ENCODE measurements at regions not wholly inside any gene's neighbourhood (a gene's known extent, or its start where the extent isn't known, plus 50 kb on each side); places are given as distances from the start of the nearest gene placed in this dataset.

DNA sequence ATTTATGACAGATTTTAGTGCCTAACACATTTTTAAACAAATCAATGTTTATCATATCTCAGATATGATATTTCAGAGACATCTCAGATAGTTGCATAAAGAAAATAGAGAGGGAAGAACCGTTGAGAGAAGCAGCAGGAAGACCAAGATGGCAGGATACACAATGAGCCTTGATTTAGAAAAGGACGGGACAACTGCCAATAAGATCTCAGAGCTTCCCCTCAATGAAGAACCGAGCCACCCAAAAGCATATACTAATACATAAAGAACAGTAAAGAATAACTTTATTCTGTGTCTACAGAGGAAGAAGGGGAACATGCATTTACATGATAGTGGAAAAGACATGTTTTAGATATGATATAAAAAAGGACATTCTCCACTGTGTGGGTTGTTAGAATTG lies 375.9 kb upstream of the SOX5 start (continued):
- TF ChIP-seq, protein P1, sequence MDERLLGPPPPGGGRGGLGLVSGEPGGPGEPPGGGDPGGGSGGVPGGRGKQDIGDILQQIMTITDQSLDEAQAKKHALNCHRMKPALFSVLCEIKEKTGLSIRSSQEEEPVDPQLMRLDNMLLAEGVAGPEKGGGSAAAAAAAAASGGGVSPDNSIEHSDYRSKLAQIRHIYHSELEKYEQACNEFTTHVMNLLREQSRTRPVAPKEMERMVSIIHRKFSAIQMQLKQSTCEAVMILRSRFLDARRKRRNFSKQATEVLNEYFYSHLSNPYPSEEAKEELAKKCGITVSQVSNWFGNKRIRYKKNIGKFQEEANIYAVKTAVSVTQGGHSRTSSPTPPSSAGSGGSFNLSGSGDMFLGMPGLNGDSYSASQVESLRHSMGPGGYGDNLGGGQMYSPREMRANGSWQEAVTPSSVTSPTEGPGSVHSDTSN (CRISPR knock-in tag; IDR thresholded peaks at IDR 0.05; ENCODE audit: low read depth) = no peak
- TF ChIP-seq, protein P1 (tag; conservative IDR thresholded peaks at IDR 0.05; ENCODE audit: low read depth) = no peak
- TF ChIP-seq ZBED1 (IDR thresholded peaks at IDR 0.05) (no peak), GATAD2A (IDR thresholded peaks at IDR 0.05) (no peak), GATAD2B (IDR thresholded peaks at IDR 0.05; ENCODE audit: borderline replicate concordance) (no peak)

DNA sequence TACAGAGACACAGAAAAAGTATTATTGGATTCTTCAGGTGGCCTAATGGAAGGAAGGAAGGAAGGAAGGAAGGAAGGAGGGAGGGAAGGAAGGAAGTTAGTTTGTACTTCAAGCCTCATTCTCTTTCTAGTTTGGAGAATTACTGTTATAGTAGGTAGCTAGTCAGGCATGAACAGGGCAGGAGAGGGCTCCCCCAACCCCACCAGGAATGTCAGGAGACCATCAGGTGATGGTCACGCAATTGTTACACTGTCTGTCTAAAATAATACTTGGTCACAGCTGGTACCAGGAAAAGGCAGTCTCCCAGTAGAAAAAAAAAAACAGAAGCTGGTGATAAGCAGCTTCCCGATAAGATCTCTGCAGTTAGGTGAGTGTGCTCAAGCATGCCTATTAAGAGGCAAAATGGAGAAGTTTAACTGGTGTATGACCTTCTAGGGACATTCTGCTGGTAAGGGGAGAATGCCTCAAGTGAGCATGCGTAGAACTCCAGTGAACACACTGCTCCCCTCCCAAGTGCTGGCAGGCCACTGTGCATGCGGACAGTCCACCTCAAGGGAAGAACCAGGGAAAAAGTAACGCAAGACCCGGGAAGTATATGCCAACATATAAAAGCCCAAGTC lies 358.4 kb upstream of the SOX5 start:
- no peaks in the 10 kb centered on the region; a peak in 1 of 5 replicates for H3K4me1 ChIP-seq (replicated peaks in 1 of 2; ENCODE audit: control insufficient read depth in 2 of 2, insufficient read depth in 2 of 2, low read length in 2 of 2)
- WGBS (ENCODE audit: insufficient coverage, low coverage, missing lambda C conversion rate) = 19% methylated on average over 6 of the region's 6 CpGs
- H3K36me3 ChIP-seq (ENCODE audit: control insufficient read depth, insufficient read depth, low read length) = no peaks in the 10 kb centered on the region
- H3K27me3 ChIP-seq (ENCODE audit: control insufficient read depth in 2 of 2, insufficient read depth in 2 of 2, low read length in 2 of 2) = no peaks in the 10 kb centered on the region
- no peak overlapping the region for H3K4me3 ChIP-seq
- no peaks in the 10 kb centered on the region for H3K79me2 ChIP-seq (ENCODE audit: control insufficient read depth, insufficient read depth, low read length)
- ChIA-PET POLR2A (interaction anchor here (0.6 kb wide), 1 partner anchor 87 kb away, joined by 3 read pairs; no protein-coding TSS in a partner anchor), CTCF (ENCODE audit: low intra/inter-chr PET ratio) (no interaction called here)
- no peak for DNase-seq (ENCODE audit: extremely low read depth in 1 of 4, low spot score in 3 of 4)
- H4K20me1 ChIP-seq (replicated peaks; ENCODE audit: control insufficient read depth, insufficient read depth, low read length) = no peaks in the 10 kb centered on the region
- intact Hi-C loops (cut with micrococcal nuclease) = no loop called here
- no peak for FAIRE-seq
- no TSS peak for BruUV-seq (replicated peaks)
- no peak for ATAC-seq
- in situ Hi-C loops (cut with MboI) = no loop called here
- no peak overlapping the region for H3K4me2 ChIP-seq (ENCODE audit: insufficient read depth, low read length)
- no peaks in the 10 kb centered on the region for H3K9me1 ChIP-seq (ENCODE audit: control insufficient read depth, insufficient read depth, low read length)
- H3K27ac ChIP-seq (ENCODE audit: extremely low read depth, low read depth, low read length) = no peak overlapping the region
- no peak overlapping the region for H2AFZ ChIP-seq (ENCODE audit: low read depth, low read length)
- no peak overlapping the region for H3K9ac ChIP-seq (ENCODE audit: insufficient read depth in 1 of 2, low read depth in 2 of 2, low read length in 2 of 2)
- no peaks in the 10 kb centered on the region for H3K9me3 ChIP-seq (replicated peaks; ENCODE audit: control insufficient read depth, insufficient read depth, low read depth, low read length)
- TF ChIP-seq NRF1 (conservative IDR thresholded peaks at IDR 0.05 in 1 of 2, IDR thresholded peaks at IDR 0.05 in 1 of 2) (peak; percentile 47 to 62; a peak in 3 of 4 replicates), MYC (IDR thresholded peaks at IDR 0.05; ENCODE audit: low read depth, low read length) (0 out of 2 replicates have a peak, but pooled peaks have one; percentile 21), MYC (CRISPR knock-in tag; IDR thresholded peaks at IDR 0.05; ENCODE audit: borderline replicate concordance, low read depth) (no peak), ZNF766 (CRISPR knock-in tag; conservative IDR thresholded peaks at IDR 0.05) (0 out of 2 replicates have a peak, but pooled peaks have one; percentile 29), RNF2 (IDR thresholded peaks at IDR 0.05) (peak; percentile 19; the same call in 1 of the 2 replicates), SRF (CRISPR knock-in tag; IDR thresholded peaks at IDR 0.05) (peak in 1 of 2 experiments; percentile 89; a peak in 2 of 4 replicates), SOX6 (IDR thresholded peaks at IDR 0.05) (peak; percentile 29; the same call in 1 of the 2 replicates), BHLHE40 (IDR thresholded peaks at IDR 0.05; ENCODE audit: low read length) (peak; percentile 37; the same call in 1 of the 2 replicates), ZNF384 (IDR thresholded peaks at IDR 0.05; ENCODE audit: low read depth, low read length) (peak; percentile 65; the same call in 1 of the 2 replicates), ESRRA (IDR thresholded peaks at IDR 0.05; ENCODE audit: borderline replicate concordance, low read depth) (peak; percentile 67), ZNF12 (CRISPR knock-in tag; IDR thresholded peaks at IDR 0.05) (no peak), LARP7 (IDR thresholded peaks at IDR 0.05) (no peak), ZKSCAN8 (CRISPR knock-in tag; IDR thresholded peaks at IDR 0.05) (no peak), EP300 (IDR thresholded peaks at IDR 0.05; ENCODE audit: low read length) (peak; percentile 45; the same call in 1 of the 2 replicates), SNRNP70 (optimal IDR thresholded peaks at IDR 0.05; ENCODE audit: low read depth, low read length) (no peak)
- TF ChIP-seq, protein P2, sequence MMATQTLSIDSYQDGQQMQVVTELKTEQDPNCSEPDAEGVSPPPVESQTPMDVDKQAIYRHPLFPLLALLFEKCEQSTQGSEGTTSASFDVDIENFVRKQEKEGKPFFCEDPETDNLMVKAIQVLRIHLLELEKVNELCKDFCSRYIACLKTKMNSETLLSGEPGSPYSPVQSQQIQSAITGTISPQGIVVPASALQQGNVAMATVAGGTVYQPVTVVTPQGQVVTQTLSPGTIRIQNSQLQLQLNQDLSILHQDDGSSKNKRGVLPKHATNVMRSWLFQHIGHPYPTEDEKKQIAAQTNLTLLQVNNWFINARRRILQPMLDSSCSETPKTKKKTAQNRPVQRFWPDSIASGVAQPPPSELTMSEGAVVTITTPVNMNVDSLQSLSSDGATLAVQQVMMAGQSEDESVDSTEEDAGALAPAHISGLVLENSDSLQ (IDR thresholded peaks at IDR 0.05) = no peak
